ENCODE measurements at regions not wholly inside any gene's neighbourhood (a gene's known extent, or its start where the extent isn't known, plus 50 kb on each side); places are given as distances from the start of the nearest gene placed in this dataset.

- H3K27ac Mint-ChIP-seq (ENCODE audit: unreplicated experiment) = no peak overlapping the region
- ChIA-PET CTCF (no interaction called here), POLR2A (no interaction called here)
- no peaks in the 10 kb centered on the region for H3K27me3 Mint-ChIP-seq (ENCODE audit: insufficient read depth, unreplicated experiment)
- no peaks in the 10 kb centered on the region for H3K36me3 Mint-ChIP-seq (ENCODE audit: insufficient read depth, unreplicated experiment)
- DNase-seq = no peak
- no peaks in the 10 kb centered on the region for H3K4me1 ChIP-seq
- no peak for TF ChIP-seq CTCF (IDR thresholded peaks at IDR 0.05; ENCODE audit: insufficient read depth in 1 of 2, low read depth in 1 of 2, low read length in 1 of 2, severe bottlenecking in 1 of 2, unreplicated experiment in 1 of 2)
- no TSS peak for BruUV-seq (replicated peaks)
- intact Hi-C loops (cut with micrococcal nuclease; ENCODE audit: unreplicated experiment) = no loop called here
- H3K4me3 Mint-ChIP-seq (ENCODE audit: unreplicated experiment) = no peak overlapping the region
- H3K27me3 ChIP-seq (replicated peaks; ENCODE audit: control insufficient read depth, insufficient read depth, low read length) = no peaks in the 10 kb centered on the region
- H3K4me3 ChIP-seq (ENCODE audit: low read depth, low read length) = no peak overlapping the region
- no peaks in the 10 kb centered on the region; the same call in 1 of the 2 replicates for H3K9me3 ChIP-seq
- no peaks in the 10 kb centered on the region for H3K9me3 Mint-ChIP-seq (ENCODE audit: unreplicated experiment)
- no peaks in the 10 kb centered on the region for H3K36me3 ChIP-seq (ENCODE audit: control insufficient read depth, insufficient read depth, low read length)
- no peaks in the 10 kb centered on the region for H3K4me1 Mint-ChIP-seq (ENCODE audit: low read depth, unreplicated experiment)
Observed at GRCh38 chr14:83883732-83884131, 1646.2 kb upstream of the FLRT2 start.

GRCh38 chr14:83885837-83886293, 1644.1 kb upstream of the FLRT2 start:
- no peak for DNase-seq
- H3K4me1 ChIP-seq = no peaks in the 10 kb centered on the region
- no peaks in the 10 kb centered on the region for H3K36me3 ChIP-seq (ENCODE audit: control insufficient read depth, insufficient read depth, low read length)
- H3K4me3 Mint-ChIP-seq (ENCODE audit: unreplicated experiment) = no peak overlapping the region
- H3K27me3 Mint-ChIP-seq (ENCODE audit: insufficient read depth, unreplicated experiment) = no peaks in the 10 kb centered on the region
- intact Hi-C loops (cut with micrococcal nuclease; ENCODE audit: unreplicated experiment) = no loop called here
- H3K27ac Mint-ChIP-seq (ENCODE audit: unreplicated experiment) = no peak overlapping the region
- no peak overlapping the region for H3K4me3 ChIP-seq (ENCODE audit: low read depth, low read length)
- H3K27me3 ChIP-seq (replicated peaks; ENCODE audit: control insufficient read depth, insufficient read depth, low read length) = no peaks in the 10 kb centered on the region
- no peaks in the 10 kb centered on the region for H3K4me1 Mint-ChIP-seq (ENCODE audit: low read depth, unreplicated experiment)
- H3K36me3 Mint-ChIP-seq (ENCODE audit: insufficient read depth, unreplicated experiment) = no peaks in the 10 kb centered on the region
- H3K9me3 Mint-ChIP-seq (ENCODE audit: unreplicated experiment) = no peaks in the 10 kb centered on the region
- TF ChIP-seq CTCF (IDR thresholded peaks at IDR 0.05; ENCODE audit: insufficient read depth in 1 of 2, low read depth in 1 of 2, low read length in 1 of 2, severe bottlenecking in 1 of 2, unreplicated experiment in 1 of 2) = no peak
- BruUV-seq (replicated peaks) = no TSS peak
- POLR2A ChIA-PET = no interaction called here
- CTCF ChIA-PET = no interaction called here
- H3K9me3 ChIP-seq = no peaks in the 10 kb centered on the region; the same call in 1 of the 2 replicates

GRCh38 chr14:83887866-83888265, 1642.1 kb upstream of the FLRT2 start:
- CTCF ChIA-PET = no interaction called here
- TF ChIP-seq CTCF (IDR thresholded peaks at IDR 0.05; ENCODE audit: insufficient read depth in 1 of 2, low read depth in 1 of 2, low read length in 1 of 2, severe bottlenecking in 1 of 2, unreplicated experiment in 1 of 2) = no peak
- no peaks in the 10 kb centered on the region for H3K4me1 Mint-ChIP-seq (ENCODE audit: low read depth, unreplicated experiment)
- no peaks in the 10 kb centered on the region for H3K4me1 ChIP-seq
- H3K27ac Mint-ChIP-seq (ENCODE audit: unreplicated experiment) = no peak overlapping the region
- H3K36me3 ChIP-seq (ENCODE audit: control insufficient read depth, insufficient read depth, low read length) = no peaks in the 10 kb centered on the region
- no peak for DNase-seq
- no peak overlapping the region for H3K4me3 Mint-ChIP-seq (ENCODE audit: unreplicated experiment)
- POLR2A ChIA-PET = no interaction called here
- no peaks in the 10 kb centered on the region for H3K27me3 Mint-ChIP-seq (ENCODE audit: insufficient read depth, unreplicated experiment)
- no peaks in the 10 kb centered on the region for H3K36me3 Mint-ChIP-seq (ENCODE audit: insufficient read depth, unreplicated experiment)
- H3K9me3 Mint-ChIP-seq (ENCODE audit: unreplicated experiment) = no peaks in the 10 kb centered on the region
- H3K9me3 ChIP-seq = no peaks in the 10 kb centered on the region; the same call in 1 of the 2 replicates
- BruUV-seq (replicated peaks) = no TSS peak
- intact Hi-C loops (cut with micrococcal nuclease; ENCODE audit: unreplicated experiment) = no loop called here
- H3K27me3 ChIP-seq (replicated peaks; ENCODE audit: control insufficient read depth, insufficient read depth, low read length) = no peaks in the 10 kb centered on the region
- H3K4me3 ChIP-seq (ENCODE audit: low read depth, low read length) = no peak overlapping the region

All from Caco-2 (cell line).